GM19043 (cell line): ENCODE measurements at regions not wholly inside any gene's neighbourhood (a gene's known extent, or its start where the extent isn't known, plus 50 kb on each side); places are given as distances from the start of the nearest gene placed in this dataset.
A peak's percentile ranks its signal among the peaks of the same experiment; 100 is the strongest.
"Not testable (repeated sequence)": the region's sequence is repeated elsewhere in the genome, so short reads cannot be mapped to it uniquely, and the experiment has no call there.

Source experiments
- ATAC-seq: cut with Tn5 transposase; IDR thresholded peaks from one replicate; pipeline ENCODE4 v1.9.1; 2021; ENCODE audit warnings: low read depth; ENCODE audit not compliant: unreplicated experiment

DNA sequence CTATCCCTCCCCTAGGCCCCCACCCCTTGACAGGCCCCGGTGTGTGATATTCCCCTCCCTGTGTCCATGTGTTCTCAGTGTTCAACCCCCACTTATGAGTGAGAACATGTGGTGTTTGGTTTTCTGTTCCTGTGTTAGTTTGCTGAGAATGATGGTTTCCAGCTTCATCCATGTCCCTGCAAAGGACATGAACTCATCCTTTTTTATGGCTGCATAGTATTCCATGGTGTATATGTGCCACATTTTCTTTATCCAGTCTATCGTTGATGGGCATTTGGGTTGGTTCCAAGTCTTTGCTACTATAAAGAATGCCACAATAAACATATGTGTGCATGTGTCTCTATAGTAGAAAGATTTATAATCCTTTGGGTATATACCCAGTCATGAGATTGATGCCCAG, 55.3 kb upstream of the PDZD8 start:
- not testable (repeated sequence) for ATAC-seq

DNA sequence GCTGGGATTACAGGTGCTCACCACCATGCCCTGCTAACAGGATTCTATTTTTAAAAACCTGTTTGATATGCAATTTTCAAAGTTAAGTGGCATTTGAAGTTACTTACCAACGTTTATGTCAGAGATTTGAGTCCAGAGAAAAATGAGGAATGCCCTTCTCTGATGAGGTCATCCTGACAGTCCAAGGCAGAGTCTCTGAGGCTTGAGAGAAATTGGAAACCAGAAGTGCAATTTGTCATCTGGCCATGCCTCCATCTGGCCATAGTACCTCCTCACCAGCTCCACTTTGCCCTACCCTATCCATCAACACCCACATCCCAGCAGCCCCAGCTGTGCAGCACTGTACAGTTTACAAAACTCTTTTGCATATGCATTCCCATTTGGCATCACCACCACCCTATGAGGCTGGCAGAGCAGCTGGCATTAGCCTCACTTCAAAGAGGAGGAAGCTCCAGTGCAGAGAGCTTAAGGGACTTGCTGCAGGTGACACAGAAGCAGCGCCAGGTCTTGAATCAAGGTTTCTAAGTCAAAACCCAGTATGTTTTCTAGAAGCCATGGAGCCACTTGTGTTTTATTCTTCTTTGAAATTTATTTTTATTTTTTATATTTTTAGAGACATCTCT, 54.5 kb upstream of the PDZD8 start:
- no peak for ATAC-seq

DNA sequence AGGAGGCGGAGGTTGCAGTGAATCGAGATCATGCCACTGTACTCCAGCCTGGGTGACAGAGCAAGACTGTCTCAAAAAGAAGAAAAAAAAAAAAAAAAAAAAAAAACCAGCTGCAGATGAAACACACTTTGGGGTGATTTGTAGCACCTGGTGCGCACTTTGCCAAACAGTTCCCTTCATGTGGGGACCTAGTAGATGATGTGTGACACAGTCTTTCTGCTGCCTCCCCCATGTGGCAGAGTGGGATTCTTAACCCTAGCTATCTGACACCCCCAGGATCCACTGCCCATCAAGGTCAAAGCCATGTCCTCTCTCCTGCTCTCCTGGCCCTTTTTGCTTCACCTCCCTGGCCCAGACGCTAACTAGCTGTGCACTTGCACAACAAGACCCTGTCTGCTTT, 52.1 kb upstream of the PDZD8 start:
- no peak for ATAC-seq

DNA sequence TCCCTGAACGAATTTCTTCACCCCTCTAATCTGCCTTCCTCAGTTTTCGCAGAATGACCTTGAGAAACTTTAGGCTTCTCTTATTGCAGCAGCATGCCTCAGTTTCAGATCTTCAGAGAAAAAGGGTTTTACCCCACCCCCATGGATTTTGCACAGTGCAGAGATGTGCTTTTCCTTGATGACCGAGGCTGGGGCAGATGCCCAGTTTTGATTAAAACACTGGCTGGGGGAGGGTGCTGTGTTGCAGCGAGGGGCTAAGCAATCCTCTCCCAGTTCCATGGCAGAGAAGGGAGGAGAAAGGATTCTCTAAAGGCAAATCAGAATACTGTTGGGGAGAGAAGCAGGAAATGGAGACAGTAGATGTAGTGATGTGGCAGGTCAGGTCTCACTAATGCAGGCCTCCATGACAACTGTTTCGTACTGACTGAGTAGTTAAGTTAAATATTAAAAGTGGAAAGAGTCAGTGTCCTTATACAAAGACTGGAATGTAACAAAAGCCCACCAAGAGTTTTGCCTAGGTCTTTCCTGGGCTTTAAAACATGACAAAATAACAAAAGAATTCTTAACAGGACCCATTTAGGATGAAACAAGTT, 50.8 kb upstream of the PDZD8 start:
- ATAC-seq: peak; percentile 71

DNA sequence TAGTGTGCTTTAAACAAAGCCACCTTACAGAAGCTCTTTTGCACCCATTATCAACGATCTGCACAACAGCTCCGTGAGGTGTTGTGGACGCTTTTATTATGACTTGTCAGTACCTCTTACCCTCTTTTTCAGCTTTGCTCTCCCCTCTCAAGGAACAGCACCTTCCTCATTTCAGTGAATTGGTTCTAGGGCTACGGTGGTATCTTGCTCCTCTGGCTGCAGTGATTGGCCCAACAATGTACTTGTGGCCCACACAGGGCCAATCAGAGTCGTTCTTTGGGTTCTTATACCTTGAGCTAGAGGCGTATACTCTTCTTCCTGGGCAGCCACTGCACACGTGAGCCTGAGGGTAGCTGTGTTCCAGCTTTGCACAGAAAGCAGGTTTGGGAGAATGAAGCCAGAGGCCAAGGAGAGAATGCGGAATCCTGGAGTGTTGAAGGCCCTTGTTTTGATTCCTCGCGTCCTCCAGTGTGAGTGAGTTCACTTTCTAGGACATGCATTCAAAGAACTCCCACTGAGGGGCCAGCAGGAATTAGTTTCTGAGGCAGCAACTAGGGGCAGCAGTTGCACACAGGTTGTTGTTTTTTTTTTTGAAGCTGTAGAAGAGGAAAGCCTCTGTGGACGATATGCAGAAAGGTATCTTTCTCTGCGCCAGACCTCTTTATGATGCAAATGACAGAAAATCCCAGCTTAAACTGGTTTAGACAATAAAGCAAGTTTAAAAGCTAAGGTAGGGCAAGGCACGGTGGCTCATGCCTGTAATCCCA, 49.8 kb upstream of the PDZD8 start:
- no peak for ATAC-seq
